ENCODE measurements at regions not wholly inside any gene's neighbourhood (a gene's known extent, or its start where the extent isn't known, plus 50 kb on each side); places are given as distances from the start of the nearest gene placed in this dataset.

DNA sequence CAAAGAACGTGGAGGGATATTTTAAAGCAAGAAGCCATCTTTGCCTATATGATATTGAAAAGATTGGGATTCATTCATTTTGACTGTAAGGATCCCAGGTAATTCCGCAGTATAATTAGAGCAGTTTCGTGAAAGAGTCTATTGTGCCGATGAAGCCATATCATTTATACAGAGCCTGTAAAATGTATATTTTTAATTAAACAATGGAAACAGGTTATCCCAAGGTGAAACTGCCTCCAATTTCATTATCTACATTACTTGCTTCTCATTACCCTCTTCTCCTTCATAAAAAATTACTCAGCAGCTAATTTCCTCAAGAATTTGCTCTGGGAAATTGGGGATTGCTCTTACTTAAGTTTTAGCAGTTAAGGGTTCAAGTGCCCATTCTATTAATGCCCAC is 444.1 kb downstream of the SOCS6 start:
- TF ChIP-seq, protein P1, sequence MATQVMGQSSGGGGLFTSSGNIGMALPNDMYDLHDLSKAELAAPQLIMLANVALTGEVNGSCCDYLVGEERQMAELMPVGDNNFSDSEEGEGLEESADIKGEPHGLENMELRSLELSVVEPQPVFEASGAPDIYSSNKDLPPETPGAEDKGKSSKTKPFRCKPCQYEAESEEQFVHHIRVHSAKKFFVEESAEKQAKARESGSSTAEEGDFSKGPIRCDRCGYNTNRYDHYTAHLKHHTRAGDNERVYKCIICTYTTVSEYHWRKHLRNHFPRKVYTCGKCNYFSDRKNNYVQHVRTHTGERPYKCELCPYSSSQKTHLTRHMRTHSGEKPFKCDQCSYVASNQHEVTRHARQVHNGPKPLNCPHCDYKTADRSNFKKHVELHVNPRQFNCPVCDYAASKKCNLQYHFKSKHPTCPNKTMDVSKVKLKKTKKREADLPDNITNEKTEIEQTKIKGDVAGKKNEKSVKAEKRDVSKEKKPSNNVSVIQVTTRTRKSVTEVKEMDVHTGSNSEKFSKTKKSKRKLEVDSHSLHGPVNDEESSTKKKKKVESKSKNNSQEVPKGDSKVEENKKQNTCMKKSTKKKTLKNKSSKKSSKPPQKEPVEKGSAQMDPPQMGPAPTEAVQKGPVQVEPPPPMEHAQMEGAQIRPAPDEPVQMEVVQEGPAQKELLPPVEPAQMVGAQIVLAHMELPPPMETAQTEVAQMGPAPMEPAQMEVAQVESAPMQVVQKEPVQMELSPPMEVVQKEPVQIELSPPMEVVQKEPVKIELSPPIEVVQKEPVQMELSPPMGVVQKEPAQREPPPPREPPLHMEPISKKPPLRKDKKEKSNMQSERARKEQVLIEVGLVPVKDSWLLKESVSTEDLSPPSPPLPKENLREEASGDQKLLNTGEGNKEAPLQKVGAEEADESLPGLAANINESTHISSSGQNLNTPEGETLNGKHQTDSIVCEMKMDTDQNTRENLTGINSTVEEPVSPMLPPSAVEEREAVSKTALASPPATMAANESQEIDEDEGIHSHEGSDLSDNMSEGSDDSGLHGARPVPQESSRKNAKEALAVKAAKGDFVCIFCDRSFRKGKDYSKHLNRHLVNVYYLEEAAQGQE (IDR thresholded peaks at IDR 0.05; ENCODE audit: low read depth) = no peak
- TF ChIP-seq, protein P2, sequence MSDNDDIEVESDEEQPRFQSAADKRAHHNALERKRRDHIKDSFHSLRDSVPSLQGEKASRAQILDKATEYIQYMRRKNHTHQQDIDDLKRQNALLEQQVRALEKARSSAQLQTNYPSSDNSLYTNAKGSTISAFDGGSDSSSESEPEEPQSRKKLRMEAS (IDR thresholded peaks at IDR 0.05) = no peak
- no peak for TF ChIP-seq FOXM1 (IDR thresholded peaks at IDR 0.05; ENCODE audit: borderline replicate concordance, low read depth)
- no peak for TF ChIP-seq ZBTB7A (IDR thresholded peaks at IDR 0.05; ENCODE audit: low read depth)
- TF ChIP-seq NFIC (IDR thresholded peaks at IDR 0.05) = no peak
- no peak for TF ChIP-seq CREB1 (IDR thresholded peaks at IDR 0.05; ENCODE audit: low read depth)
- TF ChIP-seq, protein P3, sequence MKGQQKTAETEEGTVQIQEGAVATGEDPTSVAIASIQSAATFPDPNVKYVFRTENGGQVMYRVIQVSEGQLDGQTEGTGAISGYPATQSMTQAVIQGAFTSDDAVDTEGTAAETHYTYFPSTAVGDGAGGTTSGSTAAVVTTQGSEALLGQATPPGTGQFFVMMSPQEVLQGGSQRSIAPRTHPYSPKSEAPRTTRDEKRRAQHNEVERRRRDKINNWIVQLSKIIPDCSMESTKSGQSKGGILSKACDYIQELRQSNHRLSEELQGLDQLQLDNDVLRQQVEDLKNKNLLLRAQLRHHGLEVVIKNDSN (IDR thresholded peaks at IDR 0.05) = no peak
- TF ChIP-seq TEAD4 (IDR thresholded peaks at IDR 0.05) = no peak
- TF ChIP-seq YY1 (IDR thresholded peaks at IDR 0.05; ENCODE audit: low read depth) = no peak
- no peak for TF ChIP-seq TAF1 (IDR thresholded peaks at IDR 0.05; ENCODE audit: low read depth)
- no peak for TF ChIP-seq RAD21 (IDR thresholded peaks at IDR 0.05; ENCODE audit: low read depth)
- no peak for TF ChIP-seq EGR1 (IDR thresholded peaks at IDR 0.05)
- TF ChIP-seq CEBPB (IDR thresholded peaks at IDR 0.05) = no peak
- TF ChIP-seq EP300 (IDR thresholded peaks at IDR 0.05; ENCODE audit: borderline replicate concordance) = no peak

DNA sequence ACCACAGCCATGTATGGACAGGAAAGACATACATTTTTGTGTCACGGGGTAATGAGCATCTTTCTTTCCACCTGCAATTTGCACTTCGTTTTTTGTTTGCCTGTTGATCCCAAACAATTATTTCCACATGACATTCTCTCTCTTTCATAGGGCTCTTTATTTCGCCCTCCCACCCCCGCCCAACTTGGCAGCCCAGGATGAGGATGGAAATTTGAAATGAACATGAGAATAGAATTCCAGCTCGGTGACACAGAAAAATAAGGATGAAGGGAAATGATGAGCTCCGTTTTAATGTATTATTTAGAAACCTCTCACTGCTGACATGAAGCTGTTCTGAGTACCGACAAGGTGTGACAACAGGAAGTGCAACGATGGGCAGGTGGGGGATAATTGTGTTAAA is 443.3 kb downstream of the SOCS6 start:
- TF ChIP-seq EGR1 (IDR thresholded peaks at IDR 0.05) (no peak), ZBTB7A (IDR thresholded peaks at IDR 0.05; ENCODE audit: low read depth) (no peak), YY1 (IDR thresholded peaks at IDR 0.05; ENCODE audit: low read depth) (no peak)

DNA sequence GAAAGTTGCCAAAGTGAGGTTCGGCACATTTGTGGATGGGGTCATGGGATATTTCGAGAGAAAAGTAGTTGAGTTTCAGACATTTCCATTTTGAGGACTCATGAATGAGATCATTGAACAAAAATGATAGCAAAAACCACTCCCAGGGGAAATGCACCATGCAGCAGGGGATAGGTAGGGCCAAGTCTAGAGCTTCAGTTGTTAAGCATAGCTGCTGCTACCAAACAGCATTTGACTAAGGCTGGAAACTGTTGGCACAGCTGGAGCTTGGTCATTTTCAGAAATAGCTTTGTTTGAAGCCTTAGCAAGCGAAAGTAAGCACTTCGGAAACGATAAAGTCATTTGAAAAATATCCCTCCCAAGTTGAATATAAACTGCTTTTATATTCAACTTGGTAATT is 431.8 kb downstream of the SOCS6 start:
- no peak for TF ChIP-seq NFIC (IDR thresholded peaks at IDR 0.05)
- no peak for TF ChIP-seq TAF1 (IDR thresholded peaks at IDR 0.05; ENCODE audit: low read depth)
- TF ChIP-seq FOXM1 (IDR thresholded peaks at IDR 0.05; ENCODE audit: borderline replicate concordance, low read depth) = no peak

DNA sequence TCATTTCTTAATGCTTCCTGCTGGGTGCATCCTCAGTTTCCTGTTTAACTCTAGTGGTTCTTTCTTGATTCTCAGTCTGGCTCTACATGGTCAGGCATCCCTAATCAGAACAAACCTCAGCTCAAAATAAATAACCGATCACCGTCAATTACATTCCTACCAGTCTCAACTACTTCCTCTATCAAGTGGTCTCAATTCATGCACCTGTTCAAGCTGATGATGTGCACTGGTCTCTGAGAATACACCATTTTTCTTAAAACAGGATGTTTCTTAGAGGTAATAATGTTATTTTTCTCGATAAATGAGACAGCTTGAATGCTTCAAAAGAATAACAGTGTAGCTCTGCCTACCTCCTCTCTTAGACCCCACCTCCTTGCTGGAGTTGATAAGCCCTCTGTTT is 420.9 kb downstream of the SOCS6 start:
- TF ChIP-seq, protein P3 (IDR thresholded peaks at IDR 0.05) = no peak
- TF ChIP-seq, protein P2 (IDR thresholded peaks at IDR 0.05) = no peak
- TF ChIP-seq NFIC (IDR thresholded peaks at IDR 0.05) (no peak), TEAD4 (IDR thresholded peaks at IDR 0.05) (no peak), YY1 (IDR thresholded peaks at IDR 0.05; ENCODE audit: low read depth) (no peak), TAF1 (IDR thresholded peaks at IDR 0.05; ENCODE audit: low read depth) (no peak), TCF12 (IDR thresholded peaks at IDR 0.05; ENCODE audit: low read depth) (no peak), EP300 (IDR thresholded peaks at IDR 0.05; ENCODE audit: borderline replicate concordance) (no peak), ZBTB7A (IDR thresholded peaks at IDR 0.05; ENCODE audit: low read depth) (no peak), EGR1 (IDR thresholded peaks at IDR 0.05) (no peak), CEBPB (IDR thresholded peaks at IDR 0.05) (no peak), RAD21 (IDR thresholded peaks at IDR 0.05; ENCODE audit: low read depth) (no peak), FOXM1 (IDR thresholded peaks at IDR 0.05; ENCODE audit: borderline replicate concordance, low read depth) (no peak), CREB1 (IDR thresholded peaks at IDR 0.05; ENCODE audit: low read depth) (no peak)
- TF ChIP-seq, protein P1 (IDR thresholded peaks at IDR 0.05; ENCODE audit: low read depth) = no peak

DNA sequence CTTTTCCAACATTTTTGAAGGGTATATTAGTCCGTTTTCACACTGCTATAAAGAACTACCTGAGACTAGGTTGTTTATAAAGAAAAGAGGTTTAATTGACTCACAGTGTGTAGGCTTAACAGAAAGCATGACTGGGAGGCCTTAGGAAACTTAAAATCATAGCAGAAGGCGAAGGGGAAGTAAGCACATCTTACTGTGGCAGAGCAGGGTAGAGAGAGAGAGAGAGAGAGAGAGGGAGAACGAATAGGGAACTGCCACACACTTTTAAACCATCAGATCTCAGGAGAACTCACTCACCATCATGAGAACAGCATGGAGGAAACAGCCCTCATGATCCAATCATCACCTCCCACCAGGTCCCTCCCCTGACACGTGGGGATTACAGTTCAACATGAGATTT is 420.3 kb downstream of the SOCS6 start:
- TF ChIP-seq NFIC (IDR thresholded peaks at IDR 0.05) (no peak), EGR1 (IDR thresholded peaks at IDR 0.05) (no peak), TEAD4 (IDR thresholded peaks at IDR 0.05) (no peak), YY1 (IDR thresholded peaks at IDR 0.05; ENCODE audit: low read depth) (no peak), TCF12 (IDR thresholded peaks at IDR 0.05; ENCODE audit: low read depth) (no peak), RAD21 (IDR thresholded peaks at IDR 0.05; ENCODE audit: low read depth) (no peak), CREB1 (IDR thresholded peaks at IDR 0.05; ENCODE audit: low read depth) (no peak), TAF1 (IDR thresholded peaks at IDR 0.05; ENCODE audit: low read depth) (no peak), ZBTB7A (IDR thresholded peaks at IDR 0.05; ENCODE audit: low read depth) (no peak), EP300 (IDR thresholded peaks at IDR 0.05; ENCODE audit: borderline replicate concordance) (no peak), CEBPB (IDR thresholded peaks at IDR 0.05) (no peak), FOXM1 (IDR thresholded peaks at IDR 0.05; ENCODE audit: borderline replicate concordance, low read depth) (no peak)
- TF ChIP-seq, protein P2 (IDR thresholded peaks at IDR 0.05) = no peak
- TF ChIP-seq, protein P3 (IDR thresholded peaks at IDR 0.05) = no peak
- TF ChIP-seq, protein P1 (IDR thresholded peaks at IDR 0.05; ENCODE audit: low read depth) = no peak

All from Ishikawa (cell line).